H1 (cell line): ENCODE measurements at regions not wholly inside any gene's neighbourhood (a gene's known extent, or its start where the extent isn't known, plus 50 kb on each side); places are given as distances from the start of the nearest gene placed in this dataset.

ENCODE experiments used
- CTCF ChIA-PET: fragments of 300-600 bp; sonication (Branson Sonifier 250); formaldehyde crosslinking; loops from one replicate; lab custom pipeline; 2021; ENCODE audit not compliant: partially characterized antibody; lab: Charles Lee
- POLR2A ChIA-PET: fragments of 300-600 bp; sonication (Branson Sonifier 250); formaldehyde crosslinking; loops from one replicate; lab custom pipeline; 2021; ENCODE audit warnings: inconsistent platforms; ENCODE audit not compliant: partially characterized antibody; lab: Charles Lee
- DNase-seq, 2 experiments: peaks; one replicate each; pipeline versions ENCODE4 v3.0.0 to v3.0.0-alpha.2; 2010 to 2022; ENCODE audit warnings: low spot score in 2 of 2, low read depth in 1 of 2, mixed read lengths in 1 of 2
- FAIRE-seq: peaks from 2 replicates; lab custom pipeline; 2011; peaks lifted over from hg19 to GRCh38; lab: Jason Lieb, UNC
- H2AFZ ChIP-seq: 2 replicates; pipeline ENCODE4 v1.8.1; 2012; ENCODE audit warnings: low read length, inconsistent platforms
- H2AK5ac ChIP-seq: 2 replicates; pipeline ENCODE4 v1.6.1; 2013; ENCODE audit warnings: low read depth, low read length
- H2BK120ac ChIP-seq: replicated peaks from 2 replicates; pipeline ENCODE3; 2013; ENCODE audit warnings: low read depth, low read length, inconsistent platforms
- H2BK12ac ChIP-seq: 2 replicates; pipeline ENCODE4 v1.6.1; 2013; ENCODE audit warnings: low read depth, low read length
- H2BK15ac ChIP-seq: 2 replicates; pipeline ENCODE4 v1.6.1; 2013; ENCODE audit warnings: low read length
- H2BK20ac ChIP-seq: 2 replicates; pipeline ENCODE4 v1.6.1; 2013; ENCODE audit warnings: low read length
- H2BK5ac ChIP-seq: 2 replicates; pipeline ENCODE4 v1.6.1; 2013; ENCODE audit warnings: low read depth, low read length
- H3K14ac ChIP-seq: 2 replicates; pipeline ENCODE4 v1.6.1; 2013; ENCODE audit warnings: inconsistent platforms; ENCODE audit not compliant: insufficient read length
- H3K18ac ChIP-seq: 2 replicates; pipeline ENCODE4 v1.6.1; 2013; ENCODE audit warnings: low read length; ENCODE audit errors: extremely low read depth
- H3K23ac ChIP-seq: 2 replicates; pipeline ENCODE4 v1.6.1; 2013; ENCODE audit warnings: inconsistent platforms; ENCODE audit not compliant: insufficient read length
- H3K23me2 ChIP-seq: 2 replicates; pipeline ENCODE4 v1.6.1; 2013; ENCODE audit warnings: low read depth, low read length
- H3K27ac ChIP-seq: 2 replicates; pipeline ENCODE4 v1.6.1; 2011; ENCODE audit warnings: low read depth, low read length, inconsistent platforms
- H3K27me3 ChIP-seq, 4 experiments: replicated peaks in 1 of 4; 1 replicate in 1 of 4; 2 replicates in 3 of 4; pipeline versions ENCODE4 v1.6.1 to v1.8.1; 2011 to 2013; ENCODE audit warnings: low read length in 3 of 4, mild to moderate bottlenecking in 3 of 4, inconsistent platforms in 2 of 4, mixed read lengths in 2 of 4, moderate library complexity in 1 of 4; ENCODE audit not compliant: control insufficient read depth in 3 of 4, insufficient read depth in 3 of 4; ENCODE audit errors: extremely low read depth in 1 of 4
- H3K36me3 ChIP-seq, 4 experiments: 2 replicates each; pipeline versions ENCODE4 v1.6.1 to v1.8.1; 2011 to 2013; ENCODE audit warnings: mild to moderate bottlenecking in 4 of 4, low read length in 3 of 4, moderate library complexity in 2 of 4, control low read depth in 1 of 4, inconsistent platforms in 1 of 4; ENCODE audit not compliant: insufficient read depth in 4 of 4, control insufficient read depth in 2 of 4
- H3K4ac ChIP-seq: replicated peaks from 2 replicates; pipeline ENCODE3; 2013; ENCODE audit warnings: low read length, low read depth, mixed read lengths, inconsistent platforms; ENCODE audit not compliant: insufficient read length
- H3K4me1 ChIP-seq, 4 experiments: replicated peaks in 1 of 4; 1 replicate in 1 of 4; 2 replicates in 3 of 4; pipeline versions ENCODE4 v1.6.1 to v1.8.1; 2011 to 2013; ENCODE audit warnings: low read length in 3 of 4, inconsistent platforms in 2 of 4, mixed read lengths in 1 of 4; ENCODE audit not compliant: insufficient read depth in 4 of 4, control insufficient read depth in 3 of 4
- H3K4me2 ChIP-seq, 2 experiments: 2 replicates each; pipeline versions ENCODE4 v1.6.1 to v1.8.1; 2011 to 2013; ENCODE audit warnings: low read depth in 2 of 2, low read length in 2 of 2, control low read depth in 1 of 2, inconsistent platforms in 1 of 2, mild to moderate bottlenecking in 1 of 2; ENCODE audit not compliant: insufficient read depth in 1 of 2
- H3K4me3 ChIP-seq, 4 experiments: fragments of 200-600, 300-600 bp in 1 of 4; sonication (generic), shearing (Covaris generic), sonication (Bioruptor Twin) in 1 of 4; 2 replicates each; pipeline versions ENCODE4 v1.5.1 to v1.8.1; 2011 to 2016; ENCODE audit warnings: low read length in 4 of 4, low read depth in 3 of 4, control low read depth in 2 of 4, inconsistent platforms in 2 of 4, mild to moderate bottlenecking in 2 of 4, mixed read lengths in 1 of 4, moderate library complexity in 1 of 4; ENCODE audit not compliant: insufficient read depth in 2 of 4; ENCODE audit errors: extremely low read depth in 1 of 4
- H3K56ac ChIP-seq: replicated peaks from 2 replicates; pipeline ENCODE3; 2013; ENCODE audit warnings: low read depth, mild to moderate bottlenecking, mixed read lengths, low read length, inconsistent platforms; ENCODE audit not compliant: insufficient read length
- H3K79me1 ChIP-seq: 2 replicates; pipeline ENCODE4 v1.6.1; 2013; ENCODE audit warnings: low read depth, low read length, control low read depth
- H3K79me2 ChIP-seq, 2 experiments: 2 replicates each; pipeline versions ENCODE4 v1.6.1 to v1.8.1; 2012 to 2013; ENCODE audit warnings: low read length in 2 of 2, mild to moderate bottlenecking in 2 of 2, inconsistent platforms in 1 of 2; ENCODE audit not compliant: insufficient read depth in 2 of 2, control insufficient read depth in 1 of 2
- H3K9ac ChIP-seq, 4 experiments: replicated peaks in 1 of 4; 1 replicate in 1 of 4; 2 replicates in 3 of 4; pipeline versions ENCODE4 v1.6.1 to v1.8.1; 2011 to 2013; ENCODE audit warnings: low read depth in 3 of 4, low read length in 3 of 4, control low read depth in 2 of 4, mild to moderate bottlenecking in 2 of 4, moderate library complexity in 2 of 4, inconsistent platforms in 1 of 4; ENCODE audit errors: extremely low read depth in 1 of 4
- H3K9me3 ChIP-seq, 2 experiments: 2 replicates each; pipeline versions ENCODE4 v1.6.1 to v1.8.1; 2012 to 2013; ENCODE audit warnings: mild to moderate bottlenecking in 2 of 2, moderate library complexity in 2 of 2, control low read depth in 1 of 2, inconsistent platforms in 1 of 2, low read depth in 1 of 2, low read length in 1 of 2, mixed read lengths in 1 of 2; ENCODE audit not compliant: insufficient read depth in 2 of 2
- H4K20me1 ChIP-seq, 2 experiments: replicated peaks in 1 of 2; 2 replicates each; pipeline versions ENCODE3 to v1.8.1; 2011 to 2013; ENCODE audit warnings: inconsistent platforms in 2 of 2, low read length in 2 of 2, mild to moderate bottlenecking in 1 of 2; ENCODE audit not compliant: insufficient read depth in 2 of 2, control insufficient read depth in 1 of 2
- H4K5ac ChIP-seq: 2 replicates; pipeline ENCODE4 v1.6.1; 2013; ENCODE audit warnings: low read length, low read depth, mixed read lengths, inconsistent platforms; ENCODE audit not compliant: insufficient read length
- H4K8ac ChIP-seq: 2 replicates; pipeline ENCODE4 v1.8.0; 2013; ENCODE audit warnings: mild to moderate bottlenecking, moderate library complexity, low read length, inconsistent platforms; ENCODE audit not compliant: insufficient read depth; ENCODE audit errors: extremely low read depth
- H4K91ac ChIP-seq: replicated peaks from 2 replicates; pipeline ENCODE3; 2013; ENCODE audit warnings: low read length, mixed read lengths, inconsistent platforms; ENCODE audit not compliant: insufficient read length
- TEAD4 ChIP-seq: IDR thresholded peaks from 2 replicates; pipeline ENCODE4 v1.6.1; 2012; ENCODE audit warnings: low read depth, low read length, inconsistent platforms, mixed read lengths
- WGBS, 2 experiments: shearing (Covaris generic) in 1 of 2; methylation state at CpG; one replicate each; pipeline versions ENCODE4 v1.1.6 to v1.1.7; 2013 to 2015; ENCODE audit warnings: low lambda C conversion rate in 2 of 2, mixed read lengths in 2 of 2, inconsistent platforms in 1 of 2, low coverage in 1 of 2, missing lambda C conversion rate in 1 of 2; ENCODE audit not compliant: insufficient replicate concordance in 2 of 2, insufficient coverage in 1 of 2, insufficient read length in 1 of 2; ENCODE audit errors: extremely low coverage in 1 of 2, missing lambda C conversion rate in 1 of 2; 5-methylcytosine and 5-hydroxymethylcytosine counted together

GRCh38 chr4:128707864-128708263, 101.6 kb upstream of the JADE1 start:
- 82% methylated on average over 6 of the region's 6 CpGs; no CpG with 5 or more reads in 1 of the 2 experiments for WGBS, 2 experiments
- Histone ChIP-seq H3K36me3 (no peaks in the 10 kb centered on the region), H3K56ac (no peak overlapping the region), H3K27ac (no peak overlapping the region), H3K27me3 (no peaks in the 10 kb centered on the region), H2BK20ac (peak overlapping the region; percentile 98; the same call in 1 of the 2 replicates), H3K14ac (no peak overlapping the region), H2BK5ac (no peak overlapping the region), H3K9me3 (no peaks in the 10 kb centered on the region), H3K4me2 (no peak overlapping the region), H3K79me2 (no peaks in the 10 kb centered on the region), H3K4me3 (no peak overlapping the region), H3K4ac (no peak overlapping the region), H4K20me1 (no peaks in the 10 kb centered on the region), H4K8ac (no peak overlapping the region), H2AFZ (no peak overlapping the region; the same call in 1 of the 2 replicates), H3K18ac (no peak overlapping the region), H2BK12ac (peak overlapping the region; percentile 90), H3K23ac (no peak overlapping the region), H3K23me2 (no peaks in the 10 kb centered on the region), H2BK15ac (no peak overlapping the region), H3K4me1 (peaks cover 0 to 4% (median 1%) of the 10 kb centered on the region in 4 experiments; a peak in 4 of 7 replicates), H4K91ac (no peak overlapping the region), H2AK5ac (no peak overlapping the region), H3K9ac (no peak overlapping the region), H4K5ac (no peak overlapping the region), H2BK120ac (no peak overlapping the region), H3K79me1 (no peaks in the 10 kb centered on the region)
- ChIA-PET POLR2A (no interaction called here), CTCF (no interaction called here)
- FAIRE-seq: no peak
- no peak for DNase-seq
- TF ChIP-seq TEAD4: no peak
